SU-DHL-6 (cell line): ENCODE measurements at regions not wholly inside any gene's neighbourhood (a gene's known extent, or its start where the extent isn't known, plus 50 kb on each side); places are given as distances from the start of the nearest gene placed in this dataset.

Experiments
- CTCF ChIP-seq: fragments of 200-600 bp; sonication (generic); IDR thresholded peaks from one replicate; pipeline ENCODE4 v1.5.1; 2017; ENCODE audit warnings: antibody characterized with exemption, mild to moderate bottlenecking, low read length, moderate library complexity; ENCODE audit not compliant: insufficient read depth, poor library complexity, severe bottlenecking
- EZH2phosphoT487 ChIP-seq: fragments of 200-600 bp; sonication (generic), shearing (Covaris generic); conservative IDR thresholded peaks from 2 replicates; pipeline ENCODE4 v1.6.1; 2018; ENCODE audit warnings: mild to moderate bottlenecking, antibody characterized with exemption, low read length, moderate library complexity, mixed read lengths

GRCh38 chr10:43785252-43785651 lies 136.6 kb upstream of the ZNF32 start:
- TF ChIP-seq CTCF (no peak), EZH2phosphoT487 (no peak)
